Heart right ventricle (tissue), 16 donors: ENCODE measurements at regions not wholly inside any gene's neighbourhood (a gene's known extent, or its start where the extent isn't known, plus 50 kb on each side); places are given as distances from the start of the nearest gene placed in this dataset.

Experiments
- ATAC-seq, 8 donors: fragments of 200-7000 bp; cut with Tn5 transposase; one replicate each; pipeline ENCODE4 v1.9.1; 2020; ENCODE audit warnings: mild to moderate bottlenecking in 8 of 8, moderate library complexity in 8 of 8, moderate number of reproducible peaks in 1 of 8
- DNase-seq, 2 donors: peaks; one replicate each; pipeline ENCODE4 v3.0.0-alpha.2; 2020
- H3K27ac ChIP-seq, 10 donors: fragments of 200-600 bp; sonication (generic) in 2 of 10; one replicate each; pipeline versions ENCODE4 v1.5.0 to v1.8.0; 2020 to 2022; ENCODE audit warnings: mild to moderate bottlenecking in 3 of 10
- H3K27me3 ChIP-seq, 7 donors: fragments of 200-600 bp; one replicate each; pipeline ENCODE4 v1.8.0; 2021 to 2022; ENCODE audit warnings: mild to moderate bottlenecking in 2 of 7
- H3K36me3 ChIP-seq, 9 donors: fragments of 200-600 bp; sonication (generic) in 1 of 9; one replicate each; pipeline versions ENCODE4 v1.5.0 to v1.8.0; 2020 to 2022; ENCODE audit warnings: mild to moderate bottlenecking in 2 of 9
- H3K4me1 ChIP-seq, 9 donors: fragments of 200-600 bp; sonication (generic) in 1 of 9; one replicate each; pipeline versions ENCODE4 v1.5.0 to v1.8.0; 2020 to 2022; ENCODE audit warnings: mild to moderate bottlenecking in 4 of 9
- H3K4me3 ChIP-seq, 10 donors: fragments of 200-600 bp; sonication (generic) in 2 of 10; one replicate each; pipeline versions ENCODE4 v1.5.0 to v1.8.0; 2020 to 2022; ENCODE audit warnings: mild to moderate bottlenecking in 7 of 10, moderate library complexity in 2 of 10
- H3K9me3 ChIP-seq, 11 donors: fragments of 200-600 bp in 10 of 11; sonication (generic) in 2 of 11; one replicate each; pipeline versions ENCODE4 v1.5.0 to v1.8.0; 2013 to 2022; ENCODE audit warnings: mild to moderate bottlenecking in 2 of 11, control low read depth in 1 of 11, moderate library complexity in 1 of 11
- CTCF ChIP-seq, 9 donors: fragments of 200-600 bp; sonication (generic) in 2 of 9; IDR thresholded peaks; one replicate each; pipeline versions ENCODE4 v1.5.0 to v1.8.0; 2021 to 2022; ENCODE audit warnings: antibody characterized with exemption in 9 of 9, mild to moderate bottlenecking in 5 of 9, moderate library complexity in 1 of 9
- WGBS, 2 donors: extraction: QIAGEN DNeasy Blood & Tissue Kit; methylation state at CpG; one replicate each; pipeline ENCODE4 v1.1.7; 2013; ENCODE audit warnings: inconsistent platforms in 1 of 2; 5-methylcytosine and 5-hydroxymethylcytosine counted together
- intact Hi-C, 10 donors: fragments of 100-400 bp; cut with DNase I; formaldehyde crosslinking; loops; one replicate each; pipeline versions ENCODE4 v1.11.1 to v1.14.2; 2022
- donor health status: Arrhythmogenic right ventricular cardiomyopathy.
- donor health status: ischemic (EF 13 %, LVEDD 7.1; RV severe dilation, severe dysfunction).
- donor health status: healthy with polysubstance abuse.
- donor health status: DM: no; HTN: yes; CAD: no.
- donor health status: DM: no; HTN: no; CAD: no.
- donor health status: ischemic (EF 25% LVEDD 6.9; RV normal size, moderate dysfunction).
- donor health status: ischemic (EF 25% LVEDD 5.7; RV mildly dilated, moderate dysfunction).
- donor health status: healthy.
- donor health status: DM: yes; HTN: yes; CAD: no.
- donor health status: Ischemic cardiomyopathy.
- donor health status: ischemic (EF 35%, LVEDD 5.7; RV mildly dilated, moderate dysfunction).
- donor health status: nonischemic (EF 11% LVEDD 7.7; RV severe dilation, severe dysfunction).
- donor health status: DM: yes; HTN: yes; CAD: no.
- donor health status: PGD.
- donor health status: ischemic (EF 29% LVEDD 5.4; RV normal size, mild dysfunction).
- donor health status: nonischemic (EF 23%, LVEDD 6.1; RV moderate dilation, normal function).

- Histone ChIP-seq H3K4me1 (no peaks in the 10 kb centered on the region), H3K27ac (no peak overlapping the region), H3K27me3 (peaks cover 0 to 27% (median 0%) of the 10 kb centered on the region in 7 donors), H3K9me3 (no peaks in the 10 kb centered on the region), H3K36me3 (no peaks in the 10 kb centered on the region), H3K4me3 (no peak overlapping the region)
- 56 to 61% methylated on average over 2 of the region's 2 CpGs for WGBS, 2 donors
- ATAC-seq = no peak
- no peak for DNase-seq
- intact Hi-C loops = no loop called here
- no peak for TF ChIP-seq CTCF (IDR thresholded peaks at IDR 0.05)
Observed at GRCh38 chr17:14448818-14449217, 147.9 kb downstream of the HS3ST3B1 start.

GRCh38 chr17:14446825-14447224 is 145.9 kb downstream of the HS3ST3B1 start:
- intact Hi-C loops = no loop called here
- 68 to 75% methylated on average over 2 of the region's 2 CpGs for WGBS, 2 donors
- peaks cover 0 to 27% (median 0%) of the 10 kb centered on the region in 7 donors for H3K27me3 ChIP-seq
- TF ChIP-seq CTCF (IDR thresholded peaks at IDR 0.05) = no peak
- DNase-seq = no peak
- no peaks in the 10 kb centered on the region for H3K9me3 ChIP-seq
- H3K36me3 ChIP-seq = no peaks in the 10 kb centered on the region
- no peak for ATAC-seq
- H3K27ac ChIP-seq = no peak overlapping the region
- no peak overlapping the region for H3K4me3 ChIP-seq
- no peaks in the 10 kb centered on the region for H3K4me1 ChIP-seq

GRCh38 chr17:14444915-14445314 is 144.0 kb downstream of the HS3ST3B1 start:
- TF ChIP-seq CTCF (IDR thresholded peaks at IDR 0.05) = no peak
- peaks cover 0 to 12% (median 0%) of the 10 kb centered on the region in 7 donors for H3K27me3 ChIP-seq
- H3K4me3 ChIP-seq = no peak overlapping the region
- no peaks in the 10 kb centered on the region for H3K9me3 ChIP-seq
- DNase-seq = no peak
- H3K4me1 ChIP-seq = no peaks in the 10 kb centered on the region
- WGBS, 2 donors = 92% methylated on average over 3 of the region's 3 CpGs
- no peaks in the 10 kb centered on the region for H3K36me3 ChIP-seq
- H3K27ac ChIP-seq = no peak overlapping the region
- no peak for ATAC-seq
- intact Hi-C loops = no loop called here

- ATAC-seq (no peak), DNase-seq (no peak)
Observed at GRCh38 chr17:14442798-14443528, 142.1 kb downstream of the HS3ST3B1 start.

More at GRCh38 chr17:14442798-14443528, 142.1 kb downstream of the HS3ST3B1 start:
- Histone ChIP-seq H3K9me3 (no peaks in the 10 kb centered on the region), H3K4me1 (no peaks in the 10 kb centered on the region), H3K27me3 (peaks cover 0 to 12% (median 0%) of the 10 kb centered on the region in 7 donors), H3K27ac (no peak overlapping the region), H3K36me3 (no peaks in the 10 kb centered on the region), H3K4me3 (no peak overlapping the region)
- no peak for TF ChIP-seq CTCF (IDR thresholded peaks at IDR 0.05)
- intact Hi-C loops = no loop called here
- WGBS, 2 donors = 61 to 63% methylated on average over 4 of the region's 4 CpGs
